HG03378 (cell line): ENCODE measurements at regions not wholly inside any gene's neighbourhood (a gene's known extent, or its start where the extent isn't known, plus 50 kb on each side); places are given as distances from the start of the nearest gene placed in this dataset.
A peak's percentile ranks its signal among the peaks of the same experiment; 100 is the strongest.

Experiments used
- ATAC-seq: cut with Tn5 transposase; IDR thresholded peaks from one replicate; pipeline ENCODE4 v1.9.1; 2021; ENCODE audit warnings: mild to moderate bottlenecking, moderate library complexity; ENCODE audit not compliant: unreplicated experiment

GRCh38 chr18:72368308-72368707 is 175.8 kb downstream of the CBLN2 start:
- ATAC-seq, result no peak

- no peak for ATAC-seq
Measured at GRCh38 chr18:72360634-72361033, 183.5 kb downstream of the CBLN2 start.

GRCh38 chr18:72342933-72343332 is 201.2 kb downstream of the CBLN2 start:
- no peak for ATAC-seq

DNA sequence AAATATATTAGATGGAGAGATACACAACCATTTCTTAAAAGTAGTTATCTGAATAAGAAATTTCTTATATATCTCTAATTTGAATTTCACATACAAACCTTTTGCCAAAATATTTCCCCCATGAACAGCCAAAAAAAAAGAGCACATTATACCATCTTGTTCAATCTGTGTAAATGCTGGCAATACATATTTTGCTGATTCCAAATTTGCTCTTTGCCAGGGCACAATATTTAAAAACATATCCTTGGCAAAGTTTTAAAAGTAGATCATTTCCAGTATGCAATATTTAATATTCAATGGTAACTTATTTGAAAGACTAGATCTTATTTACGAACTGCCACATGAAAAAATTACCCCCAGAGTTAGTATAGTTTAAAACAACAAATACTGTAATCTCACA is 204.2 kb downstream of the CBLN2 start:
- no peak for ATAC-seq

DNA sequence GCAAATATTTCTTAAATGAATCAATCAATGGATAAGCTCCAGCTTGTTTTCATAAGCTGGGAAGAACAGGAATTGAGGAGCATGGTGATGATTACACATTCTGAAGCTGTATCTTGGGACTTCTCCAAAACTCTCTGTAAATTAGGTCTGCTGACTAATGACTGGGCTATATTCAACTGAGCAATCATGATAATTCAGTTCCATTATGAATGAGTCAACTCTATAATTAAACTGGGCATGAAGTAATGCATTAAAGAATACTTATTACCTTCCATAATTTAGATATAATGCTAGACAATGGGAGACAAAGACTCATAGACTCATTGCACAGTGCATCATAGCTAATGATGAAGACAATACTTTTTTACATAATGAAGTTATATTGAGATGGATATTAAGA is 207.4 kb downstream of the CBLN2 start:
- ATAC-seq, result no peak

- ATAC-seq, result no peak
Measured at GRCh38 chr18:72329533-72329932, 214.6 kb downstream of the CBLN2 start.

- ATAC-seq, result peak; percentile 47
Measured at GRCh38 chr18:72325307-72325706, 218.8 kb downstream of the CBLN2 start.

- ATAC-seq, result no peak
Measured at GRCh38 chr18:72324677-72325076, 219.5 kb downstream of the CBLN2 start.

GRCh38 chr18:72316497-72316896 is 227.6 kb downstream of the CBLN2 start:
- ATAC-seq, result no peak

GRCh38 chr18:72283148-72283925 is 260.8 kb downstream of the CBLN2 start:
- ATAC-seq, result no peak

DNA sequence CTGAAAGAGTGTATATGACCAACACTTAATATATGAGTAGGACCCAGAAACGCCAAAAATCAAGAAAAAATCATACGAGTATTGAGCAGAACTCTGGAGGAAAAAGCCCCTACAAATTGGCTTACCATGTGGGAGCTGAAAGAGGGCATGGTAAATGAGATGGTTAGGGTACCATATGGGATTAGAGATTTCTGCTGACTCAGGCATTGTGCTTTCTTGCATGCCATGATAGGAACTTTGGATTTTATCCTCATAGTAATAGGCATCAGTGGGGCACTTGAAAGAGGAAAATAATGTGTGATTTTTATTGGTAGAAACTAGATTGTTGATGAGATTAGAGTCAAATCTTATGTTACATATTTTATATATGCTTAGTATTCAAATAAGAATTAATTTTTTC is 271.1 kb downstream of the CBLN2 start:
- ATAC-seq, result no peak

DNA sequence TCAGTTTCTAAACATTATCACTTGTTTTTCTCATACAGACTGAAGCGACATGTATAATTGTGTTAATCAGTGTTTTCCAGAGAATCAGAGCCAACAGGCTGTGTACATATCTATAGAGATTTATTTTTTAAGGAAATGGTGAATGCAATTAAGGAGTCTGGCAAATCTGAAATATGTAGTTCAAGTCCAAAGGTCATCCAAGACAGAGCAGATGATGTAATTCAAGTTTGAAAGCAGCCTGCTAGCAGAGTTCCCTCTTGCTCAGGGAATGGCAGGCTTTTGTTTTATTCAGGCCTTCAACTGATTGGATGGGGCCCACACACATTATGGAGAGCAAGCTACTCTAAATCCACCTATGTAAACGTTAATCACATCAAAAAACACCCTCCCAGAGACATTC is 282.6 kb downstream of the CBLN2 start:
- ATAC-seq, result no peak

DNA sequence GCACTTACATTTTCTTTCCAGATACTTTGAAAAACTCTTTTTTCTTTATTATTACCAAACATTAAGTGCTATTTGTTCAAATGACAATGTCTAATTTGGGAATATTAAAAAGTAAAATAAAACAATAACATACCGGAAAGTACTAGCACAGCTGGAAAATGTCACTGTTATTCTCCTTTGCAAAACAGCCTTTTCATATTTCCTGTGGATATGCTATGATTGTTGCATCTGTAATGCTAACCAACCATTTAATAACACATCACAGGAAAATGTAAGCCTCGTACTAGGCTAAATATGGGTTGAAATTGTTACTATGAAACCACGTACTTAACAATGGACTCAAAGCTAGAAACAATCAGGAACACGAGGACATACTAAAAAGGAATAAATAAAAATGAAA is 298.1 kb downstream of the CBLN2 start:
- ATAC-seq, result no peak

DNA sequence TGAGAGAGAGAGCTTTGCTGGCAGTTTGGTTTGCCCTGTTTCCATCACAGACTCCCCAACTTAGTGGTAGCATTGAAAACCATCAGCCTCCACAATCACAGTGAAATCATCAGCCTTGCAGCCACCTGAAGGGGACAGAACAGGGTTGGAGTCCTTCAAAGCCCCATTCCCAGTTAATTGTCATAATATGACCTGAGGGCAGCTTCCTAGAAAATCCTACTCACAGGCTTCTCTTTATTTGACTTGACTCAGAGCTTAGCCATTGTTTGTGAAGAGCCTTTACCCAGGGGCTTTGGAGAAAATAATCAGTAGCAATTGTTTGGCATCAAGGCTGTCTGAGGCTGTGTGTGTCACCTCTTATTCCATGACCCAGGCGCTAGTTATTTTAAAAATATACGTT is 308.7 kb downstream of the CBLN2 start:
- ATAC-seq, result no peak

GRCh38 chr18:72233106-72233505 is 311.0 kb downstream of the CBLN2 start:
- ATAC-seq, result no peak

DNA sequence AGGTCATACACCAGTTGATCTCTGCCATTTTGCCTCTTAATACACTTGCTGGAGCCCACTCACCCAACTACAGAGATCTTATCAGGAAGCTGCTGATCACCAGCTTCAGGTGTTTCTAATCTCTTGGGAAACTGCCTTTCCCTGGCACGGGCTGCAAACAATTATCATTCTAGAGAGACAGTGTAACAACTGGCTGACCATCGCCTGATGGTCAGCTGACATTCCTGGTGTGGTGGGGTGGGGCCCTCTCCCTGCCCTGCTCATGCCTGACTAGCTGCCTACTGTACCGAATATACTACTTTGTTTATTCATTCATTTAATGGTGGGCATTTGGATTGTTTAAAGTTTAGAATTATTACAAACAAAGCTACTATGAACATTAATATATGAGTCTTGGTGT is 311.5 kb downstream of the CBLN2 start:
- no peak for ATAC-seq

DNA sequence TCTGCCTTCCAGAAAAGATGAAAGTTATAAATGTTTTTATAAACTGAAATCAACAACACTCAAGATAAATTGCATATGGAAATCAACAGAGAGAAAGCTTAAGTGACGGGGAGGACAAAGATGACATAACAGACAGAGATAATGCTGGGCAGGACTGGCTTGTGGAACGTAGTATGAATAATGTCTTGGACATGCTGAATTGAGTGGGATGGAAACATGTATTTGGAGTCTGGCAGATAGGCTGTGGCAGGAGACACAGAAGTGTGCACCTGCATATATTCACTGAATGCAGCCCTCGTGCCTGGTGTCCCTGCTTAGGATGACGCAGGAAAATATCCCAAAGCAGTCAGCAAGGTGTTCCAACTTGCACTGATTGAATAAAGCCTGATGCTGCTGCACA is 318.2 kb downstream of the CBLN2 start:
- ATAC-seq, result no peak

DNA sequence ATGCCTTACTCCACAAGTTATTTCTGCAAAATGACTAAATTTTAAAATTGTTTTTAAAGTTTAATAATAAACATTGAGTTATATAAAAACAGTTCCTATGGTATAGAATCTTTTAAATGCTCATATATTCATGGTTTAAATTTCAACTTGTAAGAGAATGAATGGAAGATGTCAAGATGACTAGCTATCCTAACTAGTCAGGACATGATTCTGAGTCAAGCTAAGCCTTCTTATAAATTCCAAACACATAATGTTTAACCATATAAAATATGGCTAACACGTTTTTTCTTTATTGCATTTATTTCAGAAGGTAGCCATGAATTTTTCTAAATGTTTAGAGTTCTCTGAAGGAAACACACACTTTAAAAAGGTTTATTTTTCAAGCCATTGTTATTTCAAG is 320.4 kb downstream of the CBLN2 start:
- ATAC-seq, result no peak

DNA sequence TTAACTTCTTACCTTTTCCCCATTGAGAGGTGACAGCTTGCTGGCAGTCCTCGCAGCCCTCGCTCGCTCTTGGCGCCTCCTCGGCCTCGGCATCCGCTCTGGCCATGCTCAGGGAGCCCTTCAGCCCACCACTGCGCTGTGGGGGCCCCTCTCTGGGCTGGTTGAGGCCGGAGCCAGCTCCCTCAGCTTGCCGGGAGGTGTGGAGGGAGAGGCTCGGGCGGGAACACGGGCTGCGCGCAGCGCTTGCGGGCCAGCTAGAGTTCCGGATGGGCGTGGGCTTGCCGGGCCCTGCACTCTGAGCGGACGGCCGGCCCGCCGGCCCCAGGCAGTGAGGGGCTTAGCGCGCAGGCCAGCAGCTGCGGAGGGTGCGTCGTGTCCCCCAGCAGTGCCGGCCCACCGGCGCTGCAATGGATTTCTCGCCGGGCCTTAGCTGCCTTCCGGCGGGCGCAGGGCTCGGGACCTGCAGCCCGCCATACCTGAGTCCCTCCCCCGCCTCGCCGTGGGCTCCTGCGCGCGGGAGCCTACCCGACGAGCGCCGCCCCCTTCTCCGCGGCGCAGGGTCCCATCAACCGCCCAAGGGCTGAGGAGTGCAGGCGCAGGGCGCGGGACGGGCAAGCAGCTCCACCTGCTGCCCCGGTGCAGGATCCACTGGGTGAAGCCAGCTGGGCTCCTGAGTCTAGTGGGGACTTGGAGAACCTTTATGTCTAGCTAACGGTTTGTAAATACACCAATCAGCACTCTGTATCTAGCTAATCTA is 335.0 kb downstream of the CBLN2 start:
- no peak for ATAC-seq

- no peak for ATAC-seq
Measured at GRCh38 chr18:72207280-72207679, 336.9 kb downstream of the CBLN2 start.

- ATAC-seq, result no peak
Measured at GRCh38 chr18:72206814-72207213, 337.3 kb downstream of the CBLN2 start.

GRCh38 chr18:72201032-72201431 is 343.1 kb downstream of the CBLN2 start:
- peak; percentile 89 for ATAC-seq
